GM12878 (cell line): ENCODE measurements at regions not wholly inside any gene's neighbourhood (a gene's known extent, or its start where the extent isn't known, plus 50 kb on each side); places are given as distances from the start of the nearest gene placed in this dataset.

ENCODE experiments used
- ATAC-seq: fragments of 200-7000 bp; cut with Tn5 transposase; 3 replicates; pipeline ENCODE4 v1.9.1; 2020; ENCODE audit warnings: mild to moderate bottlenecking, moderate library complexity
- BruUV-seq: library from RNA; stranded (reverse); fragments of 400-500 nt; replicated peaks from 2 replicates; lab custom pipeline; 2021; lab: Mats Ljungman, UMichigan
- CTCF ChIA-PET: fragments of 300-600 bp; sonication (Branson Sonifier 250); formaldehyde crosslinking; extraction: SDS; loops from one replicate; lab custom pipeline; 2021; ENCODE audit warnings: inconsistent platforms; lab: Yijun Ruan, JAX
- POLR2A ChIA-PET: fragments of 350-600 bp; formaldehyde crosslinking; extraction: SDS; loops from one replicate; lab custom pipeline; 2021; ENCODE audit warnings: inconsistent platforms; lab: Charles Lee
- RAD21 ChIA-PET: fragments of 300-600 bp; sonication (Branson Sonifier 250); formaldehyde crosslinking; loops from one replicate; lab custom pipeline; 2023; ENCODE audit warnings: antibody characterized with exemption; ENCODE audit not compliant: unreplicated experiment; lab: Charles Lee
- SMC1A ChIA-PET: fragments of 300-600 bp; sonication (Branson Sonifier 250); formaldehyde crosslinking; loops from one replicate; lab custom pipeline; 2023; ENCODE audit not compliant: unreplicated experiment, uncharacterized antibody; lab: Charles Lee
- DNase-seq: peaks from one replicate; pipeline ENCODE4 v3.0.0-alpha.2; 2011; ENCODE audit warnings: low read depth, low spot score
- FAIRE-seq: peaks from 3 replicates; lab custom pipeline; 2011; peaks lifted over from hg19 to GRCh38; lab: Jason Lieb, UNC
- H2AFZ ChIP-seq: 2 replicates; pipeline ENCODE4 v1.6.0; 2011; ENCODE audit warnings: low read depth, low read length, control low read depth; ENCODE audit not compliant: control insufficient read depth
- H3K27ac ChIP-seq: 2 replicates; pipeline ENCODE4 v1.5.1; 2011; ENCODE audit warnings: control low read depth; ENCODE audit not compliant: control insufficient read depth, insufficient read depth
- H3K27me3 ChIP-seq, 2 experiments: replicated peaks in 1 of 2; 2 replicates each; pipeline versions ENCODE4 v1.6.0 to v1.6.1; 2011; ENCODE audit warnings: low read length in 1 of 2; ENCODE audit not compliant: control insufficient read depth in 2 of 2, insufficient read depth in 2 of 2
- H3K36me3 ChIP-seq, 2 experiments: 2 replicates each; pipeline ENCODE4 v1.5.1; 2011; ENCODE audit warnings: low read length in 1 of 2; ENCODE audit not compliant: control insufficient read depth in 2 of 2, insufficient read depth in 2 of 2
- H3K4me1 ChIP-seq: 2 replicates; pipeline ENCODE4 v1.6.1; 2011; ENCODE audit warnings: mild to moderate bottlenecking, low read length, moderate library complexity, mixed read lengths; ENCODE audit not compliant: control insufficient read depth, insufficient read depth
- H3K4me2 ChIP-seq: 2 replicates; pipeline ENCODE4 v1.6.0; 2011; ENCODE audit warnings: control low read depth; ENCODE audit not compliant: control insufficient read depth, insufficient read depth
- H3K4me3 ChIP-seq: fragments of 200-600 bp; sonication (generic); 2 replicates; pipeline ENCODE4 v1.5.1; 2016
- H3K79me2 ChIP-seq: 2 replicates; pipeline ENCODE4 v1.6.0; 2011; ENCODE audit warnings: low read length; ENCODE audit not compliant: control insufficient read depth, insufficient read depth
- H3K9ac ChIP-seq: 2 replicates; pipeline ENCODE4 v1.8.0; 2011; ENCODE audit warnings: low read length, control low read depth, mixed read lengths; ENCODE audit not compliant: control insufficient read depth, insufficient read depth
- H3K9me3 ChIP-seq: replicated peaks from 3 replicates; pipeline ENCODE4 v1.5.1; 2011; ENCODE audit warnings: mild to moderate bottlenecking, low read length; ENCODE audit not compliant: control insufficient read depth, insufficient read depth
- H4K20me1 ChIP-seq: 2 replicates; pipeline ENCODE4 v1.6.0; 2011; ENCODE audit not compliant: control insufficient read depth, insufficient read depth
- BCL3 ChIP-seq: IDR thresholded peaks from 2 replicates; pipeline ENCODE4 v1.6.1; 2011; ENCODE audit warnings: borderline replicate concordance, low read depth, mild to moderate bottlenecking, moderate library complexity, low read length; ENCODE audit not compliant: insufficient read depth, poor library complexity, severe bottlenecking
- CHD1 ChIP-seq: IDR thresholded peaks from 2 replicates; pipeline ENCODE4 v1.6.1; 2012; ENCODE audit warnings: low read depth, low read length, improper control_type of control experiment
- ETV6 ChIP-seq, 2 experiments: fragments of 450-650 bp in 1 of 2; IDR thresholded peaks in 1 of 2; conservative IDR thresholded peaks in 1 of 2; 2 replicates each; pipeline ENCODE4 v1.6.1; 2014; ENCODE audit warnings: antibody characterized with exemption in 1 of 2, borderline replicate concordance in 1 of 2, low read depth in 1 of 2, mild to moderate bottlenecking in 1 of 2, moderate library complexity in 1 of 2
- GATAD2B ChIP-seq: fragments of 450-650 bp; conservative IDR thresholded peaks from 2 replicates; pipeline ENCODE4 v1.6.1; 2017; ENCODE audit warnings: low read depth, mild to moderate bottlenecking, moderate library complexity
- JUND ChIP-seq: IDR thresholded peaks from 2 replicates; pipeline ENCODE4 v1.6.1; 2012; ENCODE audit warnings: low read depth, mild to moderate bottlenecking, low read length, improper control_type of control experiment, moderate library complexity
- MEF2A ChIP-seq: IDR thresholded peaks from 2 replicates; pipeline ENCODE4 v1.6.1; 2011; ENCODE audit warnings: low read depth, mild to moderate bottlenecking, low read length, moderate library complexity; ENCODE audit not compliant: insufficient read depth
- NFYB ChIP-seq: IDR thresholded peaks from 2 replicates; pipeline ENCODE4 v1.6.1; 2011; ENCODE audit warnings: low read depth, mild to moderate bottlenecking, low read length, improper control_type of control experiment, moderate library complexity; ENCODE audit not compliant: insufficient read depth
- POLR2A ChIP-seq: IDR thresholded peaks from 2 replicates; pipeline ENCODE4 v1.6.1; 2011; ENCODE audit warnings: low read depth, mild to moderate bottlenecking, low read length
- PRDM15 ChIP-seq: fragments of 450-650 bp; formaldehyde crosslinking; IDR thresholded peaks from 2 replicates; pipeline ENCODE4 v1.4.0; 2020; ENCODE audit warnings: mild to moderate bottlenecking, moderate library complexity
- TCF12 ChIP-seq: IDR thresholded peaks from 2 replicates; pipeline ENCODE4 v1.6.1; 2011; ENCODE audit warnings: low read depth, mild to moderate bottlenecking, low read length
- ZNF217 ChIP-seq: fragments of 450-650 bp; IDR thresholded peaks from 2 replicates; pipeline ENCODE4 v1.6.1; 2017; ENCODE audit warnings: antibody characterized with exemption, mild to moderate bottlenecking
- WGBS: methylation state at CpG from one replicate; pipeline ENCODE4 v1.1.6; 2016; ENCODE audit warnings: low lambda C conversion rate; ENCODE audit not compliant: insufficient replicate concordance, insufficient coverage; ENCODE audit errors: missing lambda C conversion rate; 5-methylcytosine and 5-hydroxymethylcytosine counted together
- in situ Hi-C: fragments of 300-500 bp; cut with MboI; formaldehyde crosslinking; loops from 9 replicates; pipeline ENCODE4 v1.14.3; 2018; ENCODE audit warnings: mixed read lengths
- intact Hi-C: fragments of 100-400 bp; cut with micrococcal nuclease; formaldehyde crosslinking; loops from one replicate; pipeline ENCODE4 v1.14.2; 2022; ENCODE audit not compliant: unreplicated experiment
- TF ChIP-seq, protein P1 (sequence below): fragments of 450-650 bp; IDR thresholded peaks from 2 replicates; pipeline ENCODE4 v1.6.1; 2017; ENCODE audit warnings: low read depth, mild to moderate bottlenecking, moderate library complexity
- TF ChIP-seq, protein P2 (sequence below): fragments of 450-650 bp; IDR thresholded peaks from 2 replicates; pipeline ENCODE4 v1.6.1; 2018; ENCODE audit warnings: borderline replicate concordance, mild to moderate bottlenecking; ENCODE audit not compliant: partially characterized antibody
- TF ChIP-seq, protein P3 (sequence below): IDR thresholded peaks from 2 replicates; pipeline ENCODE4 v1.6.1; 2011; ENCODE audit warnings: mild to moderate bottlenecking, low read depth, low read length, moderate library complexity; ENCODE audit not compliant: insufficient replicate concordance

GRCh38 chr15:94937242-94937641, 705.9 kb downstream of the MCTP2 start:
- no peak overlapping the region for H3K9ac ChIP-seq
- no peak overlapping the region for H3K4me3 ChIP-seq
- no peak overlapping the region for H3K4me2 ChIP-seq
- ATAC-seq (no peak), DNase-seq (no peak), FAIRE-seq (no peak)
- 23% methylated on average over 2 of the region's 2 CpGs for WGBS
- ChIA-PET RAD21 (no interaction called here), POLR2A (no interaction called here), SMC1A (no interaction called here), CTCF (no interaction called here)
- no peaks in the 10 kb centered on the region for H3K4me1 ChIP-seq
- no peaks in the 10 kb centered on the region for H3K36me3 ChIP-seq
- H3K27me3 ChIP-seq = no peaks in the 10 kb centered on the region
- in situ Hi-C loops (no loop called here), intact Hi-C loops (no loop called here)
- no peaks in the 10 kb centered on the region for H4K20me1 ChIP-seq
- H3K79me2 ChIP-seq = no peaks in the 10 kb centered on the region
- no peak overlapping the region for H2AFZ ChIP-seq
- H3K27ac ChIP-seq = no peak overlapping the region
- H3K9me3 ChIP-seq = no peaks in the 10 kb centered on the region
- no TSS peak for BruUV-seq
- no peak for TF ChIP-seq CHD1
- TF ChIP-seq GATAD2B = no peak
- TF ChIP-seq POLR2A = no peak
- TF ChIP-seq, protein P1, sequence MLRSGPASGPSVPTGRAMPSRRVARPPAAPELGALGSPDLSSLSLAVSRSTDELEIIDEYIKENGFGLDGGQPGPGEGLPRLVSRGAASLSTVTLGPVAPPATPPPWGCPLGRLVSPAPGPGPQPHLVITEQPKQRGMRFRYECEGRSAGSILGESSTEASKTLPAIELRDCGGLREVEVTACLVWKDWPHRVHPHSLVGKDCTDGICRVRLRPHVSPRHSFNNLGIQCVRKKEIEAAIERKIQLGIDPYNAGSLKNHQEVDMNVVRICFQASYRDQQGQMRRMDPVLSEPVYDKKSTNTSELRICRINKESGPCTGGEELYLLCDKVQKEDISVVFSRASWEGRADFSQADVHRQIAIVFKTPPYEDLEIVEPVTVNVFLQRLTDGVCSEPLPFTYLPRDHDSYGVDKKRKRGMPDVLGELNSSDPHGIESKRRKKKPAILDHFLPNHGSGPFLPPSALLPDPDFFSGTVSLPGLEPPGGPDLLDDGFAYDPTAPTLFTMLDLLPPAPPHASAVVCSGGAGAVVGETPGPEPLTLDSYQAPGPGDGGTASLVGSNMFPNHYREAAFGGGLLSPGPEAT = no peak
- TF ChIP-seq NFYB = no peak
- TF ChIP-seq ETV6 (conservative IDR thresholded peaks at IDR 0.05 in 1 of 2, IDR thresholded peaks at IDR 0.05 in 1 of 2; ENCODE audit: borderline replicate concordance in 1 of 2, low read depth in 1 of 2) = no peak
- TF ChIP-seq, protein P2, sequence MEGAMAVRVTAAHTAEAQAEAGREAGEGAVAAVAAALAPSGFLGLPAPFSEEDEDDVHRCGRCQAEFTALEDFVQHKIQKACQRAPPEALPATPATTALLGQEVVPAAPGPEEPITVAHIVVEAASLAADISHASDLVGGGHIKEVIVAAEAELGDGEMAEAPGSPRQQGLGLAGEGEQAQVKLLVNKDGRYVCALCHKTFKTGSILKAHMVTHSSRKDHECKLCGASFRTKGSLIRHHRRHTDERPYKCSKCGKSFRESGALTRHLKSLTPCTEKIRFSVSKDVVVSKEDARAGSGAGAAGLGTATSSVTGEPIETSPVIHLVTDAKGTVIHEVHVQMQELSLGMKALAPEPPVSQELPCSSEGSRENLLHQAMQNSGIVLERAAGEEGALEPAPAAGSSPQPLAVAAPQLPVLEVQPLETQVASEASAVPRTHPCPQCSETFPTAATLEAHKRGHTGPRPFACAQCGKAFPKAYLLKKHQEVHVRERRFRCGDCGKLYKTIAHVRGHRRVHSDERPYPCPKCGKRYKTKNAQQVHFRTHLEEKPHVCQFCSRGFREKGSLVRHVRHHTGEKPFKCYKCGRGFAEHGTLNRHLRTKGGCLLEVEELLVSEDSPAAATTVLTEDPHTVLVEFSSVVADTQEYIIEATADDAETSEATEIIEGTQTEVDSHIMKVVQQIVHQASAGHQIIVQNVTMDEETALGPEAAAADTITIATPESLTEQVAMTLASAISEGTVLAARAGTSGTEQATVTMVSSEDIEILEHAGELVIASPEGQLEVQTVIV = no peak
- TF ChIP-seq, protein P3, sequence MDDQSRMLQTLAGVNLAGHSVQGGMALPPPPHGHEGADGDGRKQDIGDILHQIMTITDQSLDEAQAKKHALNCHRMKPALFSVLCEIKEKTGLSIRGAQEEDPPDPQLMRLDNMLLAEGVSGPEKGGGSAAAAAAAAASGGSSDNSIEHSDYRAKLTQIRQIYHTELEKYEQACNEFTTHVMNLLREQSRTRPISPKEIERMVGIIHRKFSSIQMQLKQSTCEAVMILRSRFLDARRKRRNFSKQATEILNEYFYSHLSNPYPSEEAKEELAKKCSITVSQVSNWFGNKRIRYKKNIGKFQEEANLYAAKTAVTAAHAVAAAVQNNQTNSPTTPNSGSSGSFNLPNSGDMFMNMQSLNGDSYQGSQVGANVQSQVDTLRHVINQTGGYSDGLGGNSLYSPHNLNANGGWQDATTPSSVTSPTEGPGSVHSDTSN = no peak
- no peak for TF ChIP-seq JUND
- no peak for TF ChIP-seq PRDM15
- no peak for TF ChIP-seq BCL3
- TF ChIP-seq MEF2A = no peak
- TF ChIP-seq ZNF217 = no peak
- no peak for TF ChIP-seq TCF12
